SK-N-SH (cell line): ENCODE measurements at regions not wholly inside any gene's neighbourhood (a gene's known extent, or its start where the extent isn't known, plus 50 kb on each side); places are given as distances from the start of the nearest gene placed in this dataset.

ENCODE experiments used
- CTCF ChIA-PET: fragments of 300-600, 350-600 bp; formaldehyde crosslinking; extraction: SDS; loops from one replicate; lab custom pipeline; 2021; lab: Yijun Ruan, JAX
- POLR2A ChIA-PET: fragments of 350-600 bp; sonication (Branson Sonifier 250); formaldehyde crosslinking; extraction: SDS; loops from one replicate; lab custom pipeline; 2020; ENCODE audit warnings: antibody characterized with exemption, inconsistent platforms; lab: Yijun Ruan, JAX
- DNase-seq: peaks from one replicate; pipeline ENCODE4 v3.0.0; 2012
- H2AFZ ChIP-seq: fragments of 200-600 bp; sonication (generic); 2 replicates; pipeline ENCODE4 v1.8.1; 2016; ENCODE audit warnings: antibody characterized with exemption, mild to moderate bottlenecking, low read depth
- H3F3A ChIP-seq: fragments of 200-600 bp; sonication (generic); replicated peaks from 2 replicates; pipeline ENCODE3; 2016; ENCODE audit warnings: antibody characterized with exemption, mild to moderate bottlenecking; ENCODE audit not compliant: insufficient read depth
- H3K27ac ChIP-seq, 2 experiments: fragments of 200-500 bp in 1 of 2; fragments of 200-600 bp in 1 of 2; sonication (Bioruptor generic) in 1 of 2; sonication (generic), shearing (Covaris generic) in 1 of 2; 2 replicates each; pipeline versions ENCODE4 v1.5.1 to v1.6.1; 2014 to 2016; ENCODE audit warnings: low read depth in 2 of 2, inconsistent platforms in 1 of 2, low read length in 1 of 2, mild to moderate bottlenecking in 1 of 2, mixed read lengths in 1 of 2
- H3K27me3 ChIP-seq: fragments of 200-600 bp; sonication (generic), shearing (Covaris generic); 2 replicates; pipeline ENCODE4 v1.6.1; 2016; ENCODE audit warnings: mixed run types; ENCODE audit not compliant: insufficient read depth
- H3K36me3 ChIP-seq, 2 experiments: fragments of 200-500 bp in 1 of 2; fragments of 200-600 bp in 1 of 2; sonication (Bioruptor generic) in 1 of 2; sonication (generic) in 1 of 2; replicated peaks in 1 of 2; 2 replicates each; pipeline versions ENCODE3 to v1.5.1; 2014 to 2016; ENCODE audit warnings: low read length in 1 of 2, mild to moderate bottlenecking in 1 of 2; ENCODE audit not compliant: insufficient read depth in 2 of 2, control insufficient read depth in 1 of 2
- H3K4me1 ChIP-seq, 2 experiments: fragments of 200-500 bp in 1 of 2; fragments of 200-600 bp in 1 of 2; sonication (Bioruptor generic) in 1 of 2; sonication (generic), shearing (Covaris generic) in 1 of 2; 2 replicates each; pipeline versions ENCODE4 v1.5.1 to v1.6.1; 2014 to 2016; ENCODE audit warnings: low read depth in 1 of 2, low read length in 1 of 2, mixed run types in 1 of 2; ENCODE audit not compliant: insufficient read depth in 2 of 2, control insufficient read depth in 1 of 2
- H3K4me2 ChIP-seq: fragments of 200-600 bp; sonication (generic), shearing (Covaris generic); 2 replicates; pipeline ENCODE4 v1.6.1; 2017; ENCODE audit warnings: mixed run types
- H3K4me3 ChIP-seq, 2 experiments: fragments of 200-500 bp in 1 of 2; fragments of 200-600 bp in 1 of 2; sonication (Bioruptor generic) in 1 of 2; sonication (generic), shearing (Covaris generic) in 1 of 2; 2 replicates each; pipeline versions ENCODE4 v1.5.1 to v1.8.1; 2014 to 2016; ENCODE audit warnings: low read depth in 2 of 2, inconsistent platforms in 1 of 2, low read length in 1 of 2, mild to moderate bottlenecking in 1 of 2, mixed read lengths in 1 of 2, moderate library complexity in 1 of 2
- H3K79me2 ChIP-seq: fragments of 200-600 bp; sonication (generic); 2 replicates; pipeline ENCODE4 v1.8.1; 2017; ENCODE audit warnings: mild to moderate bottlenecking; ENCODE audit not compliant: insufficient read depth
- H3K9ac ChIP-seq: fragments of 200-600 bp; sonication (generic); 2 replicates; pipeline ENCODE4 v1.6.1; 2017; ENCODE audit warnings: mixed run types
- H3K9me2 ChIP-seq: fragments of 200-600 bp; sonication (generic); 2 replicates; pipeline ENCODE4 v1.6.1; 2017; ENCODE audit warnings: mixed run types
- H3K9me3 ChIP-seq: fragments of 200-600 bp; sonication (generic); 2 replicates; pipeline ENCODE4 v1.6.1; 2017; ENCODE audit warnings: mixed run types, mild to moderate bottlenecking, moderate library complexity
- H4K20me1 ChIP-seq: fragments of 200-600 bp; sonication (generic); 2 replicates; pipeline ENCODE4 v1.6.1; 2017; ENCODE audit warnings: mild to moderate bottlenecking, mixed run types; ENCODE audit not compliant: insufficient read depth
- CHD2 ChIP-seq: fragments of 150-350 bp; IDR thresholded peaks from 2 replicates; pipeline ENCODE4 v1.6.1; 2018; ENCODE audit warnings: low read length; ENCODE audit not compliant: partially characterized antibody
- CTCF ChIP-seq: fragments of 200-600 bp; sonication (generic); IDR thresholded peaks from 2 replicates; pipeline ENCODE4 v1.6.1; 2017; ENCODE audit warnings: antibody characterized with exemption, mild to moderate bottlenecking, moderate library complexity
- FOXM1 ChIP-seq: IDR thresholded peaks from 2 replicates; pipeline ENCODE4 v1.4.0; 2012; ENCODE audit warnings: low read depth, mild to moderate bottlenecking
- IRF3 ChIP-seq: fragments of 150-350 bp; IDR thresholded peaks from 2 replicates; pipeline ENCODE4 v1.6.1; 2016; ENCODE audit warnings: mild to moderate bottlenecking, low read depth, low read length
- JUND ChIP-seq: IDR thresholded peaks from 2 replicates; pipeline ENCODE4 v1.4.0; 2012
- NFIC ChIP-seq: IDR thresholded peaks from 2 replicates; pipeline ENCODE4 v1.4.0; 2012; ENCODE audit warnings: borderline replicate concordance
- NRF1 ChIP-seq: IDR thresholded peaks from 2 replicates; pipeline ENCODE4 v1.6.1; 2012; ENCODE audit warnings: low read depth, mild to moderate bottlenecking, low read length
- PBX3 ChIP-seq: IDR thresholded peaks from 2 replicates; pipeline ENCODE4; 2012
- REST ChIP-seq: IDR thresholded peaks from 2 replicates; pipeline ENCODE4 v1.6.1; 2012; ENCODE audit warnings: mild to moderate bottlenecking, low read depth, low read length, moderate library complexity
- RXRA ChIP-seq: IDR thresholded peaks from 2 replicates; pipeline ENCODE4 v1.4.0; 2012; ENCODE audit warnings: low read depth, mild to moderate bottlenecking, borderline replicate concordance
- SIN3A ChIP-seq: IDR thresholded peaks from 2 replicates; pipeline ENCODE4 v1.6.1; 2012; ENCODE audit warnings: low read depth, mild to moderate bottlenecking, low read length, moderate library complexity, borderline replicate concordance
- TCF12 ChIP-seq: IDR thresholded peaks from 2 replicates; pipeline ENCODE4 v1.4.0; 2012
- TEAD4 ChIP-seq: IDR thresholded peaks from 2 replicates; pipeline ENCODE4 v1.4.0; 2012; ENCODE audit warnings: mild to moderate bottlenecking, borderline replicate concordance; ENCODE audit not compliant: insufficient read depth
- USF2 ChIP-seq: fragments of 150-350 bp; IDR thresholded peaks from 2 replicates; pipeline ENCODE4 v1.6.1; 2017; ENCODE audit warnings: antibody characterized with exemption, low read length, low read depth, borderline replicate concordance
- ZBTB33 ChIP-seq: IDR thresholded peaks from 2 replicates; pipeline ENCODE4 v1.4.0; 2012; ENCODE audit warnings: low read depth, borderline replicate concordance
- WGBS: methylation state at CpG from one replicate; pipeline ENCODE4 v1.1.6; 2017; ENCODE audit warnings: low lambda C conversion rate; 5-methylcytosine and 5-hydroxymethylcytosine counted together

GRCh38 chr3:31240466-31240865 lies 292.3 kb upstream of the STT3B start:
- Histone ChIP-seq H3K4me2 (no peak overlapping the region), H3K27ac (no peak overlapping the region), H4K20me1 (no peaks in the 10 kb centered on the region), H3K79me2 (no peaks in the 10 kb centered on the region), H3K4me3 (no peak overlapping the region), H3K9me2 (no peaks in the 10 kb centered on the region), H3F3A (no peaks in the 10 kb centered on the region), H2AFZ (no peak overlapping the region), H3K9ac (no peak overlapping the region), H3K9me3 (no peaks in the 10 kb centered on the region), H3K36me3 (no peaks in the 10 kb centered on the region), H3K27me3 (no peaks in the 10 kb centered on the region; the same call in 1 of the 2 replicates), H3K4me1 (peaks cover 0 to 3% of the 10 kb centered on the region in 2 experiments; a peak in 2 of 4 replicates)
- ChIA-PET CTCF (interaction anchor here (0.6 kb wide), 1 partner anchor 28 kb away, joined by 4 read pairs; no protein-coding TSS in a partner anchor), POLR2A (no interaction called here)
- TF ChIP-seq USF2 (no peak), JUND (no peak), CTCF (no peak), CHD2 (no peak), NFIC (no peak), PBX3 (no peak), TEAD4 (no peak), RXRA (no peak), IRF3 (no peak), REST (no peak), TCF12 (no peak), NRF1 (no peak), FOXM1 (no peak), SIN3A (no peak), ZBTB33 (no peak)
- WGBS: 29% methylated on average over 1 of the region's 1 CpG
- no peak for DNase-seq
